ENCODE measurements at regions not wholly inside any gene's neighbourhood (a gene's known extent, or its start where the extent isn't known, plus 50 kb on each side); places are given as distances from the start of the nearest gene placed in this dataset.

DNA sequence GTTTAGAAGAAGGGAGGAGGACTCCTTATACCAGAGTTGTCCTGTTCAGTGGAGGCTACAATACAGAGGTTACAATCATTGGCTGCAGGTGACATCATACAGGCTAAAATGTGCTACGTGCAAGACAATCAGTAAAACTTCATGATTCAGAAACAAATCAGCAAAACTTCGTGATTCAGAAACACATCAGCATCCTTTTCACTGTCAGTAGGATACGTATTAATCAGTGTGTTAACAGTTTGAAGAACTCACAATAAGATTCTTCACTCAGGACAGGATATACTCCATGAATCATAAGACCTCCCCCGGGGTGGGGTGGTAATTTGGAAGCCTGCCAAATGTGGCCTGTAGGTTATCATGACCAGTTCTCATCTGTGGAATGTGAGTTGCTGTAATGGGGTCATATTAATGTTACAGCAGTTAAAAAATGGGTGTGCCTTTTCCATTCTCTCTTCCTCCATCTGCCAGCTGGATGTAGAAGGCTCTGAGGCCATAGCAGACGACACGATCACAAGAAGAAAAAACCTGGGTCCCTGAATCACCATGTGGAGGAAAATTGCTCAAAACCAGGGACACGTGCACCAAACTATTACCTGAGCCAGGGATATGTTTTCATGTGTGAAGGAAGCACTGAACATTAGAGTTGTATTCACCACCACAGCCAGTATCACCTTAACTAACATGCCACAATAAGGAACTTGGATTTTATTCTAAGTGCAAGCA lies 134.8 kb upstream of the CREB1 start:
- Histone ChIP-seq H3K9me3 (replicated peaks in 1 of 3) (no peaks in the 10 kb centered on the region), H3K27me3 (no peaks in the 10 kb centered on the region), H3K27ac (peak overlapping the region in 2 of 5 donors; percentile 15 to 38), H3K4me1 (replicated peaks in 1 of 2) (no peaks in the 10 kb centered on the region), H3K36me3 (replicated peaks in 1 of 2) (no peaks in the 10 kb centered on the region), H3K4me3 (no peak overlapping the region)
- intact Hi-C loops (cut with DNase I) = no loop called here
- 41 to 49% (median 48%) methylated on average over 7 of the region's 7 CpGs for WGBS, 4 donors
- DNase-seq = peak in 6 of 7 donors; percentile 25 to 56 (median 40)
- TF ChIP-seq POLR2A (IDR thresholded peaks at IDR 0.05) = no peak
- no peak for TF ChIP-seq CTCF (IDR thresholded peaks at IDR 0.05)

DNA sequence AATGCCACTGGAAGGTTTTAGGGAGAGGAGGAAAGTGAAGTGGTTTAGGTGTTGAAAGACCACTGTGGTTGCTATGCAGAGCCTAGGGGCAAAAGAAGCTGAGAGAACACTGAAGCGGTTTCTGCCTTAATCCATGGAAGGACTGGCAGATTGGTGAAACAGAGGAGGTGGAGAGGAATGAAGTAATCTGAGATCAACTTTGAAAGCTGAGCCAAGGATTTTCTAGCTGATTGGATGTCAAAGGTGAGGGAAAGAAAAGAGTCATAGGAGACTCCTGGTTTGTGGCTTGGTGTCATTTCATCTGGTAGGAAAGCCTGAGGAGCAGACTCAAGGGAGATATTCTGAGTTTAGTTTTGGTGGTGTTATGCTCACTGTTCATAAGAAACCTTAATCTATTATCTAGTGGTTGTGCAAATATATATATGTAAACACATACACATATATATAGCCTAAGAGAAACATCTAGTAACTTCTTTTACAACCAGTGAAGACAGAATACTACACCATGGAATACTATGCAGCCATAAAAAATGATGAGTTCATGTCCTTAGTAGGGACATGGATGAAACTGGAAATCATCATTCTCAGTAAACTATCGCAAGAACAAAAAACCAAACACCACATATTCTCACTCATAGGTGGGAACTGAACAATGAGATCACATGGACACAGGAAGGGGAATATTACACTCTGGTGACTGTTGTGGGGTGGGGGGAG lies 134.1 kb upstream of the CREB1 start:
- Histone ChIP-seq H3K27me3 (no peaks in the 10 kb centered on the region), H3K27ac (no peak overlapping the region), H3K9me3 (replicated peaks in 1 of 3) (no peaks in the 10 kb centered on the region), H3K4me3 (no peak overlapping the region), H3K36me3 (replicated peaks in 1 of 2) (no peaks in the 10 kb centered on the region), H3K4me1 (replicated peaks in 1 of 2) (no peaks in the 10 kb centered on the region)
- TF ChIP-seq POLR2A (IDR thresholded peaks at IDR 0.05) (no peak), CTCF (IDR thresholded peaks at IDR 0.05) (no peak)
- intact Hi-C loops (cut with DNase I) = no loop called here
- WGBS, 4 donors = 92 to 95% (median 92%) methylated on average over 2 of the region's 2 CpGs
- DNase-seq = no peak

- intact Hi-C loops (cut with DNase I) = no loop called here
- H3K9me3 ChIP-seq (replicated peaks in 1 of 3) = no peaks in the 10 kb centered on the region
- no peak overlapping the region for H3K27ac ChIP-seq
Measured at GRCh38 chr2:207397917-207398655, 131.7 kb upstream of the CREB1 start.

More at GRCh38 chr2:207397917-207398655, 131.7 kb upstream of the CREB1 start:
- Histone ChIP-seq H3K4me1 (replicated peaks in 1 of 2) (no peaks in the 10 kb centered on the region), H3K27me3 (no peaks in the 10 kb centered on the region), H3K4me3 (no peak overlapping the region), H3K36me3 (replicated peaks in 1 of 2) (no peaks in the 10 kb centered on the region)
- TF ChIP-seq POLR2A (IDR thresholded peaks at IDR 0.05) (no peak), CTCF (IDR thresholded peaks at IDR 0.05) (no peak)
- no peak for DNase-seq
- 81 to 86% (median 84%) methylated on average over 9 of the region's 9 CpGs for WGBS, 4 donors

Data from adrenal gland (tissue), 9 donors.